ENCODE measurements at regions not wholly inside any gene's neighbourhood (a gene's known extent, or its start where the extent isn't known, plus 50 kb on each side); places are given as distances from the start of the nearest gene placed in this dataset.
"Not testable (repeated sequence)": the region's sequence is repeated elsewhere in the genome, so short reads cannot be mapped to it uniquely, and the experiment has no call there.

GRCh38 chr11:15848631-15849168 lies 507.6 kb downstream of the SOX6 start:
- Histone ChIP-seq H3K9me3 (no peaks in the 10 kb centered on the region), H3K4me1 (no peaks in the 10 kb centered on the region), H4K20me1 (no peaks in the 10 kb centered on the region), H3K27ac (no peak overlapping the region), H3K4me3 (no peak overlapping the region), H3K27me3 (no peaks in the 10 kb centered on the region), H3K4me2 (no peak overlapping the region), H3K9ac (no peak overlapping the region), H3K36me3 (no peaks in the 10 kb centered on the region)
- TF ChIP-seq Cebpa-rat (IDR thresholded peaks at IDR 0.05): no peak

- TF ChIP-seq Cebpa-rat (IDR thresholded peaks at IDR 0.05): no peak
- no peak overlapping the region for H3K9ac ChIP-seq
- H3K4me3 ChIP-seq: no peak overlapping the region
- H3K9me3 ChIP-seq: no peaks in the 10 kb centered on the region
- no peaks in the 10 kb centered on the region for H3K27me3 ChIP-seq
- no peak overlapping the region for H3K4me2 ChIP-seq
- no peaks in the 10 kb centered on the region for H3K4me1 ChIP-seq
- no peak overlapping the region for H3K27ac ChIP-seq
- H4K20me1 ChIP-seq: no peaks in the 10 kb centered on the region
- no peaks in the 10 kb centered on the region for H3K36me3 ChIP-seq
Observed at GRCh38 chr11:15849257-15849656, 507.1 kb downstream of the SOX6 start.

- not testable (repeated sequence) for H3K27me3 ChIP-seq, H4K20me1 ChIP-seq, H3K36me3 ChIP-seq, H3K9me3 ChIP-seq, H3K4me2 ChIP-seq, H3K4me3 ChIP-seq, H3K4me1 ChIP-seq, H3K9ac ChIP-seq, H3K27ac ChIP-seq
Observed at GRCh38 chr11:15850335-15850734, 506.0 kb downstream of the SOX6 start.

GRCh38 chr11:15851051-15851498 lies 505.3 kb downstream of the SOX6 start:
- no peak overlapping the region for H3K4me2 ChIP-seq
- H4K20me1 ChIP-seq: no peaks in the 10 kb centered on the region
- TF ChIP-seq Cebpa-rat (IDR thresholded peaks at IDR 0.05): no peak
- H3K27me3 ChIP-seq: no peaks in the 10 kb centered on the region
- no peak overlapping the region for H3K9ac ChIP-seq
- no peak overlapping the region for H3K4me3 ChIP-seq
- no peaks in the 10 kb centered on the region for H3K9me3 ChIP-seq
- no peaks in the 10 kb centered on the region for H3K4me1 ChIP-seq
- no peaks in the 10 kb centered on the region for H3K36me3 ChIP-seq
- H3K27ac ChIP-seq: no peak overlapping the region

- H3K4me1 ChIP-seq: no peaks in the 10 kb centered on the region
- no peaks in the 10 kb centered on the region for H3K27me3 ChIP-seq
- H3K4me2 ChIP-seq: no peak overlapping the region
- no peaks in the 10 kb centered on the region for H3K36me3 ChIP-seq
- no peak overlapping the region for H3K4me3 ChIP-seq
- no peak for TF ChIP-seq Cebpa-rat (IDR thresholded peaks at IDR 0.05)
- H3K9me3 ChIP-seq: no peaks in the 10 kb centered on the region
- no peak overlapping the region for H3K27ac ChIP-seq
- H4K20me1 ChIP-seq: no peaks in the 10 kb centered on the region
- no peak overlapping the region for H3K9ac ChIP-seq
Observed at GRCh38 chr11:15852179-15852578, 504.2 kb downstream of the SOX6 start.

- H3K9me3 ChIP-seq: no peaks in the 10 kb centered on the region
- no peak overlapping the region for H3K27ac ChIP-seq
Observed at GRCh38 chr11:15854245-15854644, 502.1 kb downstream of the SOX6 start.

GRCh38 chr11:15858881-15859280 lies 497.5 kb downstream of the SOX6 start:
- Histone ChIP-seq H3K27me3 (no peaks in the 10 kb centered on the region), H3K4me2 (no peak overlapping the region), H3K9ac (no peak overlapping the region), H3K27ac (no peak overlapping the region), H3K4me1 (no peaks in the 10 kb centered on the region), H3K36me3 (no peaks in the 10 kb centered on the region), H3K9me3 (no peaks in the 10 kb centered on the region), H4K20me1 (no peaks in the 10 kb centered on the region), H3K4me3 (no peak overlapping the region)
- TF ChIP-seq Cebpa-rat (IDR thresholded peaks at IDR 0.05): no peak

More at GRCh38 chr11:15854245-15854644, 502.1 kb downstream of the SOX6 start:
- no peaks in the 10 kb centered on the region for H3K36me3 ChIP-seq
- no peak overlapping the region for H3K4me3 ChIP-seq
- no peaks in the 10 kb centered on the region for H3K27me3 ChIP-seq
- H4K20me1 ChIP-seq: no peaks in the 10 kb centered on the region
- H3K4me1 ChIP-seq: no peaks in the 10 kb centered on the region
- H3K9ac ChIP-seq: no peak overlapping the region
- no peak overlapping the region for H3K4me2 ChIP-seq
- no peak for TF ChIP-seq Cebpa-rat (IDR thresholded peaks at IDR 0.05)

- no peak overlapping the region for H3K4me2 ChIP-seq
- H3K27ac ChIP-seq: no peak overlapping the region
- H3K36me3 ChIP-seq: no peaks in the 10 kb centered on the region
- TF ChIP-seq Cebpa-rat (IDR thresholded peaks at IDR 0.05): no peak
- no peaks in the 10 kb centered on the region for H3K27me3 ChIP-seq
- no peaks in the 10 kb centered on the region for H3K4me1 ChIP-seq
- no peaks in the 10 kb centered on the region for H4K20me1 ChIP-seq
- no peak overlapping the region for H3K4me3 ChIP-seq
- H3K9me3 ChIP-seq: no peaks in the 10 kb centered on the region
- H3K9ac ChIP-seq: no peak overlapping the region
Observed at GRCh38 chr11:15859411-15859810, 496.9 kb downstream of the SOX6 start.

GRCh38 chr11:15861256-15861655 lies 495.1 kb downstream of the SOX6 start:
- Histone ChIP-seq H4K20me1 (no peaks in the 10 kb centered on the region), H3K36me3 (no peaks in the 10 kb centered on the region), H3K9me3 (no peaks in the 10 kb centered on the region), H3K4me1 (no peaks in the 10 kb centered on the region), H3K4me2 (no peak overlapping the region), H3K27ac (no peak overlapping the region), H3K27me3 (no peaks in the 10 kb centered on the region), H3K4me3 (no peak overlapping the region), H3K9ac (no peak overlapping the region)
- TF ChIP-seq Cebpa-rat (IDR thresholded peaks at IDR 0.05): no peak

- no peak for TF ChIP-seq Cebpa-rat (IDR thresholded peaks at IDR 0.05)
- Histone ChIP-seq H3K4me1 (no peaks in the 10 kb centered on the region), H3K9ac (no peak overlapping the region), H3K4me2 (no peak overlapping the region), H4K20me1 (no peaks in the 10 kb centered on the region), H3K4me3 (no peak overlapping the region), H3K9me3 (no peaks in the 10 kb centered on the region), H3K36me3 (no peaks in the 10 kb centered on the region), H3K27me3 (no peaks in the 10 kb centered on the region), H3K27ac (no peak overlapping the region)
Observed at GRCh38 chr11:15863411-15863810, 492.9 kb downstream of the SOX6 start.

Data from BLaER1 (cell line).